OCI-LY7 (cell line): ENCODE measurements at regions not wholly inside any gene's neighbourhood (a gene's known extent, or its start where the extent isn't known, plus 50 kb on each side); places are given as distances from the start of the nearest gene placed in this dataset.

ENCODE experiments used
- BruUV-seq: library from RNA; stranded (reverse); fragments of 400-500 nt; replicated peaks from 2 replicates; lab custom pipeline; 2021; lab: Mats Ljungman, UMichigan
- CTCF ChIA-PET: fragments of 300-600 bp; sonication (Branson Sonifier 250); formaldehyde crosslinking; loops from one replicate; lab custom pipeline; 2022; ENCODE audit warnings: antibody characterized with exemption; ENCODE audit not compliant: unreplicated experiment; lab: Charles Lee
- POLR2A ChIA-PET: fragments of 300-600 bp; sonication (Branson Sonifier 250); formaldehyde crosslinking; loops from one replicate; lab custom pipeline; 2022; ENCODE audit warnings: antibody characterized with exemption; lab: Charles Lee
- DNase-seq: peaks from one replicate; pipeline ENCODE4 v3.0.0-alpha.2; 2015; ENCODE audit warnings: low spot score
- H2AFZ ChIP-seq: fragments of 200-600 bp; sonication (generic), shearing (Covaris generic); 2 replicates; pipeline ENCODE4 v1.6.1; 2014; ENCODE audit warnings: mild to moderate bottlenecking, antibody characterized with exemption, low read length, moderate library complexity
- H3K27ac ChIP-seq: fragments of 200-600 bp; sonication (generic); 2 replicates; pipeline ENCODE4 v1.5.1; 2014; ENCODE audit warnings: mixed run types, low read depth, mild to moderate bottlenecking, moderate library complexity, low read length, inconsistent platforms; ENCODE audit not compliant: poor library complexity, severe bottlenecking
- H3K36me3 ChIP-seq: fragments of 200-600 bp; sonication (generic); 2 replicates; pipeline ENCODE4 v1.6.1; 2014; ENCODE audit warnings: mild to moderate bottlenecking, antibody characterized with exemption, low read length, moderate library complexity, mixed read lengths; ENCODE audit not compliant: insufficient read depth
- H3K4me1 ChIP-seq: fragments of 200-600 bp; sonication (generic); 2 replicates; pipeline ENCODE4 v1.5.1; 2014; ENCODE audit warnings: mild to moderate bottlenecking, low read length; ENCODE audit not compliant: insufficient read depth, poor library complexity, severe bottlenecking
- H3K4me2 ChIP-seq: fragments of 200-600 bp; sonication (generic); 2 replicates; pipeline ENCODE4 v1.6.1; 2014; ENCODE audit warnings: mild to moderate bottlenecking, low read length
- H3K4me3 ChIP-seq: fragments of 200-600 bp; sonication (generic); 2 replicates; pipeline ENCODE4 v1.5.1; 2014; ENCODE audit warnings: mild to moderate bottlenecking, low read depth, low read length; ENCODE audit not compliant: poor library complexity, severe bottlenecking
- H3K79me2 ChIP-seq: fragments of 200-600 bp; sonication (generic); 2 replicates; pipeline ENCODE4 v1.6.1; 2016; ENCODE audit warnings: low read depth, mild to moderate bottlenecking, low read length, moderate library complexity, mixed read lengths; ENCODE audit not compliant: insufficient read depth
- H3K9me2 ChIP-seq: fragments of 200-600 bp; sonication (generic); 2 replicates; pipeline ENCODE4 v1.6.1; 2016; ENCODE audit warnings: mild to moderate bottlenecking, low read length, mixed read lengths; ENCODE audit not compliant: insufficient read depth
- H3K9me3 ChIP-seq: fragments of 200-600 bp; sonication (generic); 2 replicates; pipeline ENCODE4 v1.6.1; 2014; ENCODE audit warnings: mild to moderate bottlenecking, mixed run types, low read length, mixed read lengths
- H4K20me1 ChIP-seq: fragments of 200-600 bp; sonication (generic); 2 replicates; pipeline ENCODE4 v1.6.1; 2014; ENCODE audit warnings: mild to moderate bottlenecking, antibody characterized with exemption, low read length, moderate library complexity, mixed read lengths; ENCODE audit not compliant: insufficient read depth
- EZH2phosphoT487 ChIP-seq: fragments of 200-600 bp; sonication (generic); IDR thresholded peaks from 2 replicates; pipeline ENCODE4 v1.6.1; 2018; ENCODE audit warnings: low read depth, borderline replicate concordance, mild to moderate bottlenecking, mixed run types, antibody characterized with exemption, low read length, moderate library complexity, mixed read lengths
- intact Hi-C: fragments of 100-400 bp; cut with micrococcal nuclease; formaldehyde crosslinking; loops from one replicate; pipeline ENCODE4 v1.10.0; 2022; ENCODE audit not compliant: unreplicated experiment
- TF ChIP-seq, protein P1 (sequence below): fragments of 200-600 bp; sonication (generic); conservative IDR thresholded peaks from 2 replicates; pipeline ENCODE4 v1.5.1; 2014; ENCODE audit warnings: mild to moderate bottlenecking, antibody characterized with exemption, low read length, moderate library complexity, mixed read lengths

DNA sequence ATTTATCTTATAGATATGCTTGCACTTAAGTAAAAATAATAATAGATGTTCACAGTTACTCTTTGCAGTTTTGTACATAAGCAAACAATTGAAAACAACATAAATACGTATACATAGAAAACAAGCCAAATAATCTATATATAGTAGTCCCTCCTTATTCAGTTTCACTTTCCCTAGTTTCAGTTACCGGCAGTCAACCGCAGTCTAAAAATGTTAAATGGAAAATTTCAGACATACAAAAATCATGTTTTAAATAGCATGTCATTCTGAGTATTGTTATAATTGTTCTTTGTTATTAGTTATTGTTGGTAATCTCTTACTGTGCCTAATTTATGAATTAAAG is 262.0 kb downstream of the CGGBP1 start:
- Histone ChIP-seq H3K4me2 (no peak overlapping the region), H3K27ac (no peak overlapping the region)

DNA sequence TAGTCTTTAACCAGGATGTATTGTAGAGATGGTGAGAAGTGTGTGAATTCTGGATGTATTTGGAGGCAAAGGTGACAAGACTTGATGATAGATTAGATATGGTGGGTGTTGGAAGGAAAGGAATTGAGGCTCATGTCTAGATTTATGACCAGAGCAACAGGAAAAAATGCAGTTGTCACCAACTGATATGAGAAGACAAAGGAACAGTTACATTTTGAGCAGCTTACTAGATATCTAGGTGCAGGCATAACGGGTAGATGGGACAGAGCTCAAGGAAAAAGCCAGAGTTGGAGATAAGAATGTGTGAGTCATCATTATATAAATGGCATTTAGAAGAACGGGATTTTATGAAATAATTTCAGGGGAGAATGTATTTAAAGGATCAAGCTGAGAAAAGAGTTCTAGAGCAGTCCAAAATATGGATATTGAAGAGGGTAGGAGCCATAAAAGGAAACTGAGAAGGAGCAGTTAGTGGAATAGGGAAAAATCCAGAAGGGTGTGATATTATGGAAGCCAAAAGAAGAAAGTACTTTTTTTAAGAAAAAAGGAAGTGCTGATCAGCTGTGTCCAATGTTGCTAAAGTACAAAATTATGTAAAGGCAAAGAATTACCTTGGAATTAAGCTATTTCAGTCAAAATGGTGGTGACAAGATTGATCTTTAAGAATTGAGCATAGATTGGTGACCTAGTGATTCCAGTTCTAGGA is 262.5 kb downstream of the CGGBP1 start:
- no peak overlapping the region for H3K27ac ChIP-seq
- H3K4me2 ChIP-seq = no peak overlapping the region
- intact Hi-C loops = no loop called here
- no peaks in the 10 kb centered on the region for H3K4me1 ChIP-seq
- TF ChIP-seq EZH2phosphoT487 = no peak
- TF ChIP-seq, protein P1, sequence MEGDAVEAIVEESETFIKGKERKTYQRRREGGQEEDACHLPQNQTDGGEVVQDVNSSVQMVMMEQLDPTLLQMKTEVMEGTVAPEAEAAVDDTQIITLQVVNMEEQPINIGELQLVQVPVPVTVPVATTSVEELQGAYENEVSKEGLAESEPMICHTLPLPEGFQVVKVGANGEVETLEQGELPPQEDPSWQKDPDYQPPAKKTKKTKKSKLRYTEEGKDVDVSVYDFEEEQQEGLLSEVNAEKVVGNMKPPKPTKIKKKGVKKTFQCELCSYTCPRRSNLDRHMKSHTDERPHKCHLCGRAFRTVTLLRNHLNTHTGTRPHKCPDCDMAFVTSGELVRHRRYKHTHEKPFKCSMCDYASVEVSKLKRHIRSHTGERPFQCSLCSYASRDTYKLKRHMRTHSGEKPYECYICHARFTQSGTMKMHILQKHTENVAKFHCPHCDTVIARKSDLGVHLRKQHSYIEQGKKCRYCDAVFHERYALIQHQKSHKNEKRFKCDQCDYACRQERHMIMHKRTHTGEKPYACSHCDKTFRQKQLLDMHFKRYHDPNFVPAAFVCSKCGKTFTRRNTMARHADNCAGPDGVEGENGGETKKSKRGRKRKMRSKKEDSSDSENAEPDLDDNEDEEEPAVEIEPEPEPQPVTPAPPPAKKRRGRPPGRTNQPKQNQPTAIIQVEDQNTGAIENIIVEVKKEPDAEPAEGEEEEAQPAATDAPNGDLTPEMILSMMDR = no peak
- POLR2A ChIA-PET = interaction anchor here (0.6 kb wide), 1 partner anchor 374 kb away, joined by 3 read pairs; no protein-coding TSS in a partner anchor
- DNase-seq = no peak
- no peak overlapping the region for H2AFZ ChIP-seq
- H3K9me3 ChIP-seq = no peaks in the 10 kb centered on the region
- H4K20me1 ChIP-seq = no peaks in the 10 kb centered on the region
- H3K36me3 ChIP-seq = no peaks in the 10 kb centered on the region
- CTCF ChIA-PET = no interaction called here
- no TSS peak for BruUV-seq
- H3K79me2 ChIP-seq = no peaks in the 10 kb centered on the region
- H3K9me2 ChIP-seq = no peaks in the 10 kb centered on the region
- H3K4me3 ChIP-seq = no peak overlapping the region

More for the DNA sequence above, 262.0 kb downstream of the CGGBP1 start:
- Histone ChIP-seq H3K79me2 (no peaks in the 10 kb centered on the region), H3K9me2 (no peaks in the 10 kb centered on the region), H3K9me3 (no peaks in the 10 kb centered on the region), H3K4me3 (no peak overlapping the region), H3K36me3 (no peaks in the 10 kb centered on the region), H3K4me1 (no peaks in the 10 kb centered on the region), H4K20me1 (no peaks in the 10 kb centered on the region), H2AFZ (no peak overlapping the region)
- BruUV-seq = no TSS peak
- CTCF ChIA-PET = no interaction called here
- TF ChIP-seq EZH2phosphoT487 = no peak
- TF ChIP-seq, protein P1 = no peak
- intact Hi-C loops = no loop called here
- DNase-seq = no peak
- POLR2A ChIA-PET = no interaction called here

DNA sequence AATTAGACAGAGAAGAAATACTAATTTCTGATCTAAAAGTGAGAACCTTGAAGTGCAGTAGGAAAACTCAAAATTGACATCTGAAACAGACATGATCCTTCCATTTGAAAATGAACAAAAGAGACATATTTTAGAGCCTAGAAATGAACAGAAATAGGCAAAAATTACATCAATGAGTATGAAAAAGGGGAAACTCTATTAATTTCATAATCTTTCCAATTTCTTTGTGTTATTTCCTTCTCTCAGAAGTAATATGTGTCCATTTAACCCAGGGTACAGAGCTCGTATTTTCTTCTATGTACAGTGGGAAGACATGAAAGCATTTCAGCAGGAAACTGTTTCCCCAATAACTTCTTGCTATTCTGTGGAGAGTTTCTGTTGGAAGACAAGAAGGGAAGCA is 263.1 kb downstream of the CGGBP1 start:
- CTCF ChIA-PET = no interaction called here
- POLR2A ChIA-PET = interaction anchor here (0.6 kb wide), 1 partner anchor 373 kb away, joined by 3 read pairs; no protein-coding TSS in a partner anchor
- TF ChIP-seq, protein P1 = no peak
- no peak for TF ChIP-seq EZH2phosphoT487
- Histone ChIP-seq H3K4me3 (no peak overlapping the region), H3K9me3 (no peaks in the 10 kb centered on the region), H3K27ac (no peak overlapping the region), H3K9me2 (no peaks in the 10 kb centered on the region), H3K4me1 (no peaks in the 10 kb centered on the region), H3K36me3 (no peaks in the 10 kb centered on the region), H3K4me2 (no peak overlapping the region), H4K20me1 (no peaks in the 10 kb centered on the region), H3K79me2 (no peaks in the 10 kb centered on the region), H2AFZ (no peak overlapping the region)
- intact Hi-C loops = no loop called here
- no TSS peak for BruUV-seq
- no peak for DNase-seq
